ENCODE measurements at regions not wholly inside any gene's neighbourhood (a gene's known extent, or its start where the extent isn't known, plus 50 kb on each side); places are given as distances from the start of the nearest gene placed in this dataset.

DNA sequence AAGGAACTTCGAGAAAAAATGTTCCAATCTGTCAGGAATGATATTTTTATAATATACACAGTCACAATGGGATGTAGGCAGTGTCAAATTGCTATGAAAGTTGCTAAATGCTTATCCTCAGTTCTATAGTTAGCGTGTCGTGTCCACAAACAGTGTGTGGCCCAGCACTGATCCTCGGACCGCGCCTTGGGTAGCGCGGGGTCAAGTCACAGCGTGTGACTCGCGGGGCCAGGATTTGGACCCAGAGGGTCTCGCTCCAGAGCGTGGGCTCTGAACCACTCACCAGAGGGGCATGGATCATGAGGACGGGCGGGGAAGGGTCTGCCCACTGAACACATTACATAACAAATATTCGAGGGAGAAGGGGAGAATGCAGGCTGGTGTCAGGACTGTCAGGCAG is 171.8 kb downstream of the C9orf50 start:
- TF ChIP-seq, protein P1, sequence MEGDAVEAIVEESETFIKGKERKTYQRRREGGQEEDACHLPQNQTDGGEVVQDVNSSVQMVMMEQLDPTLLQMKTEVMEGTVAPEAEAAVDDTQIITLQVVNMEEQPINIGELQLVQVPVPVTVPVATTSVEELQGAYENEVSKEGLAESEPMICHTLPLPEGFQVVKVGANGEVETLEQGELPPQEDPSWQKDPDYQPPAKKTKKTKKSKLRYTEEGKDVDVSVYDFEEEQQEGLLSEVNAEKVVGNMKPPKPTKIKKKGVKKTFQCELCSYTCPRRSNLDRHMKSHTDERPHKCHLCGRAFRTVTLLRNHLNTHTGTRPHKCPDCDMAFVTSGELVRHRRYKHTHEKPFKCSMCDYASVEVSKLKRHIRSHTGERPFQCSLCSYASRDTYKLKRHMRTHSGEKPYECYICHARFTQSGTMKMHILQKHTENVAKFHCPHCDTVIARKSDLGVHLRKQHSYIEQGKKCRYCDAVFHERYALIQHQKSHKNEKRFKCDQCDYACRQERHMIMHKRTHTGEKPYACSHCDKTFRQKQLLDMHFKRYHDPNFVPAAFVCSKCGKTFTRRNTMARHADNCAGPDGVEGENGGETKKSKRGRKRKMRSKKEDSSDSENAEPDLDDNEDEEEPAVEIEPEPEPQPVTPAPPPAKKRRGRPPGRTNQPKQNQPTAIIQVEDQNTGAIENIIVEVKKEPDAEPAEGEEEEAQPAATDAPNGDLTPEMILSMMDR (IDR thresholded peaks at IDR 0.05) = no peak
- no peak for TF ChIP-seq POLR2A (IDR thresholded peaks at IDR 0.05)
- TF ChIP-seq EP300 (IDR thresholded peaks at IDR 0.05) = no peak
